H9 (cell line): ENCODE measurements at regions not wholly inside any gene's neighbourhood (a gene's known extent, or its start where the extent isn't known, plus 50 kb on each side); places are given as distances from the start of the nearest gene placed in this dataset.

ENCODE experiments used
- DNase-seq: peaks from one replicate; pipeline ENCODE4 v3.0.0-alpha.2; 2017
- H2AFZ ChIP-seq: one replicate; pipeline ENCODE4 v1.6.1; 2013; ENCODE audit warnings: mild to moderate bottlenecking, low read length, control low read depth, moderate library complexity
- H2AK5ac ChIP-seq: 2 replicates; pipeline ENCODE4 v1.6.1; 2013; ENCODE audit warnings: low read length, control low read depth, mixed read lengths; ENCODE audit not compliant: insufficient read length
- H2BK120ac ChIP-seq: one replicate; pipeline ENCODE4 v1.6.1; 2013; ENCODE audit warnings: low read depth, mild to moderate bottlenecking, low read length, control low read depth, inconsistent platforms; ENCODE audit not compliant: poor library complexity, severe bottlenecking
- H2BK12ac ChIP-seq: 2 replicates; pipeline ENCODE4 v1.6.1; 2013; ENCODE audit warnings: low read length, control low read depth, mixed read lengths, low read depth; ENCODE audit not compliant: insufficient read length
- H2BK15ac ChIP-seq: 2 replicates; pipeline ENCODE4 v1.6.1; 2013; ENCODE audit warnings: low read depth, low read length, control low read depth
- H2BK20ac ChIP-seq: one replicate; pipeline ENCODE4 v1.6.1; 2013; ENCODE audit warnings: low read depth, mild to moderate bottlenecking, low read length, control low read depth, inconsistent platforms; ENCODE audit not compliant: poor library complexity, severe bottlenecking
- H2BK5ac ChIP-seq: 2 replicates; pipeline ENCODE4 v1.6.1; 2013; ENCODE audit warnings: low read length, control low read depth, mixed read lengths; ENCODE audit not compliant: insufficient read length
- H3K14ac ChIP-seq: 2 replicates; pipeline ENCODE4 v1.6.1; 2013; ENCODE audit warnings: low read length, control low read depth; ENCODE audit not compliant: insufficient read depth
- H3K18ac ChIP-seq: 2 replicates; pipeline ENCODE4 v1.6.1; 2013; ENCODE audit warnings: low read depth, mild to moderate bottlenecking, mixed read lengths, low read length, control low read depth; ENCODE audit not compliant: insufficient read length
- H3K23ac ChIP-seq: 2 replicates; pipeline ENCODE4 v1.6.1; 2013; ENCODE audit warnings: low read length, control low read depth, mixed read lengths, low read depth; ENCODE audit not compliant: insufficient read length
- H3K23me2 ChIP-seq: 2 replicates; pipeline ENCODE4 v1.6.1; 2013; ENCODE audit warnings: low read depth, mild to moderate bottlenecking, mixed read lengths, low read length, control low read depth; ENCODE audit not compliant: insufficient read length, poor library complexity, severe bottlenecking
- H3K27ac ChIP-seq: 2 replicates; pipeline ENCODE4 v1.5.1; 2013; ENCODE audit warnings: low read length, control low read depth, mixed read lengths, low read depth; ENCODE audit not compliant: insufficient read length
- H3K27me3 ChIP-seq: 2 replicates; pipeline ENCODE4 v1.6.1; 2013; ENCODE audit warnings: low read length, control low read depth, inconsistent platforms; ENCODE audit not compliant: insufficient read depth
- H3K4ac ChIP-seq: 2 replicates; pipeline ENCODE4 v1.6.1; 2013; ENCODE audit warnings: low read depth, mild to moderate bottlenecking, control low read depth, inconsistent platforms, low read length, moderate library complexity
- H3K4me1 ChIP-seq: 2 replicates; pipeline ENCODE4 v1.6.1; 2013; ENCODE audit warnings: low read length, control low read depth, inconsistent platforms; ENCODE audit not compliant: insufficient read depth
- H3K4me2 ChIP-seq: 2 replicates; pipeline ENCODE4 v1.6.1; 2013; ENCODE audit warnings: low read length, control low read depth, mixed read lengths; ENCODE audit not compliant: insufficient read length, insufficient read depth
- H3K56ac ChIP-seq: 2 replicates; pipeline ENCODE4 v1.6.1; 2013; ENCODE audit warnings: low read depth, mild to moderate bottlenecking, mixed read lengths, low read length, control low read depth; ENCODE audit not compliant: insufficient read length
- H3K79me1 ChIP-seq: 2 replicates; pipeline ENCODE4 v1.6.1; 2013; ENCODE audit warnings: low read depth, mild to moderate bottlenecking, moderate library complexity, low read length, control low read depth, inconsistent platforms; ENCODE audit not compliant: insufficient read depth, poor library complexity, severe bottlenecking
- H3K79me2 ChIP-seq: 2 replicates; pipeline ENCODE4 v1.6.1; 2013; ENCODE audit warnings: low read length, control low read depth, inconsistent platforms; ENCODE audit not compliant: insufficient read depth
- H3K9ac ChIP-seq: 2 replicates; pipeline ENCODE4 v1.6.1; 2013; ENCODE audit warnings: low read length, control low read depth, mixed read lengths; ENCODE audit not compliant: insufficient read length; ENCODE audit errors: extremely low read depth
- H3K9me3 ChIP-seq: one replicate; pipeline ENCODE4 v1.6.1; 2013; ENCODE audit warnings: low read depth, low read length, inconsistent platforms; ENCODE audit not compliant: control insufficient read depth
- H3T11ph ChIP-seq: one replicate; pipeline ENCODE4 v1.6.1; 2013; ENCODE audit warnings: mild to moderate bottlenecking, low read length, control low read depth, inconsistent platforms
- H4K20me1 ChIP-seq: one replicate; pipeline ENCODE4 v1.6.1; 2013; ENCODE audit not compliant: control insufficient read depth, insufficient read length, insufficient read depth
- H4K5ac ChIP-seq: 2 replicates; pipeline ENCODE4 v1.6.1; 2013; ENCODE audit warnings: low read depth, mild to moderate bottlenecking, mixed read lengths, low read length, control low read depth; ENCODE audit not compliant: insufficient read length
- H4K8ac ChIP-seq: replicated peaks from 2 replicates; pipeline ENCODE4 v1.6.1; 2013; ENCODE audit warnings: low read length, control low read depth, mixed read lengths, low read depth; ENCODE audit not compliant: insufficient read length
- H4K91ac ChIP-seq: 2 replicates; pipeline ENCODE4 v1.6.1; 2013; ENCODE audit warnings: low read depth, mild to moderate bottlenecking, moderate library complexity, mixed read lengths, low read length, control low read depth; ENCODE audit not compliant: insufficient read length
- H3K27ac Mint-ChIP-seq, 3 experiments: 2 replicates in 2 of 3; 3 replicates in 1 of 3; pipeline ENCODE4 v1.8.0; 2020 to 2021; ENCODE audit warnings: mixed read lengths in 3 of 3, mild to moderate bottlenecking in 1 of 3, moderate library complexity in 1 of 3
- H3K27me3 Mint-ChIP-seq: 2 replicates; pipeline ENCODE4 v1.8.0; 2021; ENCODE audit warnings: low read depth, mild to moderate bottlenecking, moderate library complexity, mixed read lengths
- H3K36me3 Mint-ChIP-seq, 3 experiments: 2 replicates in 2 of 3; 3 replicates in 1 of 3; pipeline ENCODE4 v1.8.0; 2020 to 2021; ENCODE audit warnings: low read depth in 3 of 3, mixed read lengths in 3 of 3; ENCODE audit not compliant: insufficient read depth in 1 of 3
- H3K4me1 Mint-ChIP-seq, 2 experiments: 2 replicates each; pipeline ENCODE4 v1.8.0; 2020; ENCODE audit warnings: mixed read lengths in 2 of 2
- H3K4me3 Mint-ChIP-seq, 2 experiments: 2 replicates in 1 of 2; 3 replicates in 1 of 2; pipeline ENCODE4 v1.8.0; 2020 to 2021; ENCODE audit warnings: mild to moderate bottlenecking in 2 of 2, mixed read lengths in 2 of 2, moderate library complexity in 1 of 2
- H3K9me3 Mint-ChIP-seq, 2 experiments: 2 replicates in 1 of 2; 3 replicates in 1 of 2; pipeline ENCODE4 v1.8.0; 2020; ENCODE audit warnings: mild to moderate bottlenecking in 2 of 2, mixed read lengths in 2 of 2, moderate library complexity in 1 of 2
- WGBS: extraction: QIAGEN DNeasy Blood & Tissue Kit; methylation state at CpG from one replicate; pipeline ENCODE4 v1.1.7; 2013; ENCODE audit warnings: missing lambda C conversion rate, low lambda C conversion rate, mixed read lengths; ENCODE audit not compliant: insufficient read length; ENCODE audit errors: extremely low coverage; 5-methylcytosine and 5-hydroxymethylcytosine counted together
- TF ChIP-seq, protein P1 (sequence below): fragments of 200-600 bp; sonication (generic); conservative IDR thresholded peaks from 3 replicates; pipeline ENCODE4 v1.8.0; 2021; ENCODE audit warnings: antibody characterized with exemption, mild to moderate bottlenecking

DNA sequence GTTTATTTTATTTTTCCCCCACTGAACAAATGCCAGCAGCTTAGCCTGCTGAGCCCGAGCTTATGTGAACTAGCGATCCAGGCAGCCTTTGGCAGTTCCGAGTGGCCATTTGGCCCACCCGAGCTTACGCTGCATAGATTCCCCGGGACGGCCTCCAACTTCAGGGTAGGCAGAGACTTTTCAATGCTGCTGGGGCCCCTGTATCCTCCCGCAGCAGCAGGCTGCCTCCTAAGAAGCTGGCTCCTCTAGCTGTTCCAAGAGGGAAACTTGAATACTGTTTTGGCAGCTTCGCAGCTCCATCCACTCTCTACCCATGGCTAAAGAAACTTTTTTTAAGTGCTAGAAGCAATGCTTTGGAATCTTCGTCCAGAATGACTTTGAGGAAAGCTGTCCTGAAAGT is 295.2 kb downstream of the SS18 start:
- Mint-ChIP-seq H3K27ac (no peak overlapping the region), H3K36me3 (no peaks in the 10 kb centered on the region), H3K27me3 (no peaks in the 10 kb centered on the region), H3K9me3 (no peaks in the 10 kb centered on the region), H3K4me1 (no peaks in the 10 kb centered on the region), H3K4me3 (no peak overlapping the region)
- no peak overlapping the region for H3T11ph ChIP-seq
- H3K23me2 ChIP-seq, result no peaks in the 10 kb centered on the region
- H3K18ac ChIP-seq, result no peak overlapping the region
- TF ChIP-seq, protein P1, sequence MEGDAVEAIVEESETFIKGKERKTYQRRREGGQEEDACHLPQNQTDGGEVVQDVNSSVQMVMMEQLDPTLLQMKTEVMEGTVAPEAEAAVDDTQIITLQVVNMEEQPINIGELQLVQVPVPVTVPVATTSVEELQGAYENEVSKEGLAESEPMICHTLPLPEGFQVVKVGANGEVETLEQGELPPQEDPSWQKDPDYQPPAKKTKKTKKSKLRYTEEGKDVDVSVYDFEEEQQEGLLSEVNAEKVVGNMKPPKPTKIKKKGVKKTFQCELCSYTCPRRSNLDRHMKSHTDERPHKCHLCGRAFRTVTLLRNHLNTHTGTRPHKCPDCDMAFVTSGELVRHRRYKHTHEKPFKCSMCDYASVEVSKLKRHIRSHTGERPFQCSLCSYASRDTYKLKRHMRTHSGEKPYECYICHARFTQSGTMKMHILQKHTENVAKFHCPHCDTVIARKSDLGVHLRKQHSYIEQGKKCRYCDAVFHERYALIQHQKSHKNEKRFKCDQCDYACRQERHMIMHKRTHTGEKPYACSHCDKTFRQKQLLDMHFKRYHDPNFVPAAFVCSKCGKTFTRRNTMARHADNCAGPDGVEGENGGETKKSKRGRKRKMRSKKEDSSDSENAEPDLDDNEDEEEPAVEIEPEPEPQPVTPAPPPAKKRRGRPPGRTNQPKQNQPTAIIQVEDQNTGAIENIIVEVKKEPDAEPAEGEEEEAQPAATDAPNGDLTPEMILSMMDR, result no peak
- no peak overlapping the region for H3K27ac ChIP-seq
- H3K14ac ChIP-seq, result no peak overlapping the region
- H2AK5ac ChIP-seq, result no peak overlapping the region
- no peak overlapping the region for H2BK12ac ChIP-seq
- H3K27me3 ChIP-seq, result no peaks in the 10 kb centered on the region
- H3K4me1 ChIP-seq, result no peaks in the 10 kb centered on the region
- no peak overlapping the region for H3K56ac ChIP-seq
- no peaks in the 10 kb centered on the region for H3K9me3 ChIP-seq
- no peak overlapping the region for H4K5ac ChIP-seq
- H3K79me2 ChIP-seq, result no peaks in the 10 kb centered on the region
- no peak overlapping the region for H3K4ac ChIP-seq
- H2BK5ac ChIP-seq, result no peak overlapping the region
- H3K23ac ChIP-seq, result no peak overlapping the region
- H3K79me1 ChIP-seq, result no peaks in the 10 kb centered on the region
- no peak overlapping the region for H4K91ac ChIP-seq
- H4K20me1 ChIP-seq, result no peaks in the 10 kb centered on the region
- H2AFZ ChIP-seq, result no peak overlapping the region
- no peak overlapping the region for H2BK120ac ChIP-seq
- no peak overlapping the region for H2BK15ac ChIP-seq
- no peak overlapping the region for H3K9ac ChIP-seq
- H4K8ac ChIP-seq, result no peak overlapping the region
- H2BK20ac ChIP-seq, result no peak overlapping the region
- no peak for DNase-seq
- no peak overlapping the region for H3K4me2 ChIP-seq
- WGBS, result no CpG with 5 or more reads among the region's 10 CpGs
